ENCODE measurements at regions not wholly inside any gene's neighbourhood (a gene's known extent, or its start where the extent isn't known, plus 50 kb on each side); places are given as distances from the start of the nearest gene placed in this dataset.
"Not testable (repeated sequence)": the region's sequence is repeated elsewhere in the genome, so short reads cannot be mapped to it uniquely, and the experiment has no call there.

DNA sequence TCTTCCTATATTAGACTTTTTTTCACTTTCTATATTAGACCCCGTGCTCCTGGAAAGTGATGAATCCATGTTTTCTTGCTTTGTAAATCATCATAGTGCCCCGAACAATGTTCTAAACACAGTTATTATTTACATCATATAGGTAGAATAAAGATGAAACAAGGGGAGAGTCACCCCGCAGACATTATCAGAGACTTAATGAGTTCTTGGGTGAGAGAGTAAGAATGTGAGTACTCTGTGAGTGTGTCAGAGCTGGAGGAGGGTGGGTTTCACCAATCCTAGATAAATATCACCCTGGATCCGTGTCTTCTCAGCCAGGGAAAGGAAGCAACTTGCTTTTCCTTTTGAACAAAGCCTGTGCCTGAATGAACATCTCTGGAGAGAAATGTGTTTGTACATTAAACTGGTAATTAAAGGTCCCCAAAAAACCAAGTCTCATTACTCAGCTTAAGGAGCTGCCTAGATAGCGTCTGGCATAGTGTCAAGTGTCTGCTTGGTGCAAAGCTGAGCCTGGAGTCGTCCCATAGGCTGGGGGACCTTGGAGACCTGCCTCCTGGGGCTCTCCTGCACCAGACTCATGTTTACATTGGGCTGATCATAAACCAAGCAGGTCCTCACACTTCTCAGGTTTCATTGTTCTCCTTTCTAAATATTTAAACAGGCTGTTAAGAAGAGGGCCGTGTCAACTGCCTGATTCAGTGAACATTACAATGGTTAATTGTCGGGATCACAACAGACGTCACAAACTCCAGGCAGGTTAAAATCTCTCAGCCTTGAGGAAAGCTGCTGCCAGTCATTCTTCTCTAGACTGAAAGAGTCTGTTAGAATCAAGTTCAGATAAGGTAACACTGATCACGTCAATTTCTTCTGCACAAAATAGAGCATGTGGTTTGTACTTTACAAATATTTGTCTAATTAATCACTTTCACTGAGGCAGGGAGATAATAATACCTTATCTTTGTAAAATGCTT is 179.7 kb upstream of the MYLIP start:
- CTCF ChIA-PET = no interaction called here
- H3K9me3 Mint-ChIP-seq = no peaks in the 10 kb centered on the region
- H3K4me3 Mint-ChIP-seq = no peak overlapping the region
- no peaks in the 10 kb centered on the region for H3K4me1 Mint-ChIP-seq (ENCODE audit: low read depth)
- no peaks in the 10 kb centered on the region for H3K36me3 Mint-ChIP-seq (ENCODE audit: low read depth)
- DNase-seq = no peak
- intact Hi-C loops (cut with micrococcal nuclease) = no loop called here
- H3K27ac Mint-ChIP-seq = no peak overlapping the region
- H3K27me3 Mint-ChIP-seq (ENCODE audit: low read depth) = no peaks in the 10 kb centered on the region

DNA sequence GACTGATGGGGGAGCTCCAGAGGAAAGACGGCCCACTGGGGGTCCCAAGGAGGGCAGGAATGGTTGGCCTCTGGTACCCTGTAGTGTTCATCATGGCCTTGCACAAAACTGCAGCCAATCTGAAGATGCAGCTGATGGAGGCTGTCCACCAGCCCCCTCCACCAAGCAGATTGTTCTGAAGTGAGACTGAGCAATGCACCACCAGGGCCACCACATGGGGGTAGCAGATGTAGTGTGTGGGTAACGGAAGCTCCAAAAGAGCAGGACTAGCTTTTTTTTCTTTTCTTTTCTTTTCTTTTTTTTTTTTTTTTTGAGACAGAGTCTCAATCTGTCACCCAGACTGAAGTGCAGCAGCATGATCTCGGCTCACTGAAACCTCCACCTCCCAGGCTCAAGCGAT is 181.0 kb upstream of the MYLIP start:
- CTCF ChIA-PET = no interaction called here
- intact Hi-C loops (cut with micrococcal nuclease) = no loop called here
- Mint-ChIP-seq H3K27me3 (ENCODE audit: low read depth) (no peaks in the 10 kb centered on the region), H3K27ac (no peak overlapping the region), H3K4me1 (ENCODE audit: low read depth) (no peaks in the 10 kb centered on the region), H3K36me3 (ENCODE audit: low read depth) (no peaks in the 10 kb centered on the region), H3K9me3 (no peaks in the 10 kb centered on the region), H3K4me3 (no peak overlapping the region)
- DNase-seq = no peak

DNA sequence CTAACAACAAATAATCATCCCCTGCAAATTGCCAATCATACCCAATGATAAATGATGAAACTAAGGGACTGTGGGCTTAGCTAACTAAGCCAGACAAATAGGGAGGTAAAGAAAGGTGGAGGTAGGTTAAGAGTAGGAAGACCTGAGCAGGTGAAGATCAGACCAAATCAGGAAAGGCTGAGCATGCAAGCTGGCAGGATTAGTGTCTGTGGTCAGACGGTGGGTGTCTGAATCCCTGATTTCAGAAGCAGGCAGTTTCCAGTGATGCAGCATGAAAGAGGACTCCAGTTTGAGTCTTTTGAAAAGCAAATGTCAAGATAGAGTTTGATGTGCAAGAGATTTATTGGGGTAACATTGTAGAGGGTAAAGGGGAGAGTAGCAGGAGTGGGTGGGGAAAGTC is 181.4 kb upstream of the MYLIP start:
- Mint-ChIP-seq H3K36me3 (ENCODE audit: low read depth) (no peaks in the 10 kb centered on the region), H3K27ac (no peak overlapping the region), H3K27me3 (ENCODE audit: low read depth) (no peaks in the 10 kb centered on the region), H3K4me3 (no peak overlapping the region), H3K4me1 (ENCODE audit: low read depth) (no peaks in the 10 kb centered on the region), H3K9me3 (no peaks in the 10 kb centered on the region)
- no peak for DNase-seq
- CTCF ChIA-PET = no interaction called here
- intact Hi-C loops (cut with micrococcal nuclease) = no loop called here

DNA sequence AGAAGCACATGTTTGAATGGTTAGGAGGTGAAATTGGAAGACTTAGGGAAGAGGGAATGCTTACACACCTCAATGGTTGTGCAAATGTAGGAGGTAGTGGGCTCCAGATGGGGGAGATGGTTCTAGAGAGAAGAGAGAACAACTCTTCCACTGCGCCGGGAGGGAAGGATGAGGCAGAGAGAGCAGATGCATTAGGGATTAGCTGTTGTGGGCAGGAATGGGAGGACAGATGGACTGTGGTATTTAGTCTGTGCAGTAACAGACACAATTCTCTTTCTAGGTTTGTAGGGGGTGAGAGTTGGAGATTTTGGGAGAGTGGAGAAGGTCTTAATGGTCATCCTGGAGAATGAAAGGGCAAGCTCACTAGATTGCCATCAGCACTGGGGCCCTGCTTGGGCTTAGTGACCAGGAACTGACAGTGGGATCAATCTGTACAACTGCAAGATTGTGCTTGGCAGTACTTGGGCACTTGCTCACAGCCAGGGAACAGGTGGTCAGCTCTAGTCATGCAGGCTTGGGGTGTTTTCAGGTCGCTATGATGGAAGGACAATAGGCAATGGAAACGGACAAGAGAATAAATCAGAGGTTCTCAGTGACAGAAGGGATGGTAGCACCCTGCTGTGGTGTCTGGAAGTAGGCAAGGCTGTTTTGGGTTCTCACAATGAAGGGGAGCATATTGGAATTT is 182.0 kb upstream of the MYLIP start:
- CTCF ChIA-PET = interaction anchor here (0.6 kb wide), 1 partner anchor 32 kb away, joined by 3 read pairs; no protein-coding TSS in a partner anchor
- H3K9me3 Mint-ChIP-seq = no peaks in the 10 kb centered on the region
- H3K36me3 Mint-ChIP-seq (ENCODE audit: low read depth) = no peaks in the 10 kb centered on the region
- H3K4me1 Mint-ChIP-seq (ENCODE audit: low read depth) = no peaks in the 10 kb centered on the region
- no peaks in the 10 kb centered on the region for H3K27me3 Mint-ChIP-seq (ENCODE audit: low read depth)
- intact Hi-C loops (cut with micrococcal nuclease) = no loop called here
- no peak overlapping the region for H3K4me3 Mint-ChIP-seq
- no peak overlapping the region for H3K27ac Mint-ChIP-seq
- no peak for DNase-seq

DNA sequence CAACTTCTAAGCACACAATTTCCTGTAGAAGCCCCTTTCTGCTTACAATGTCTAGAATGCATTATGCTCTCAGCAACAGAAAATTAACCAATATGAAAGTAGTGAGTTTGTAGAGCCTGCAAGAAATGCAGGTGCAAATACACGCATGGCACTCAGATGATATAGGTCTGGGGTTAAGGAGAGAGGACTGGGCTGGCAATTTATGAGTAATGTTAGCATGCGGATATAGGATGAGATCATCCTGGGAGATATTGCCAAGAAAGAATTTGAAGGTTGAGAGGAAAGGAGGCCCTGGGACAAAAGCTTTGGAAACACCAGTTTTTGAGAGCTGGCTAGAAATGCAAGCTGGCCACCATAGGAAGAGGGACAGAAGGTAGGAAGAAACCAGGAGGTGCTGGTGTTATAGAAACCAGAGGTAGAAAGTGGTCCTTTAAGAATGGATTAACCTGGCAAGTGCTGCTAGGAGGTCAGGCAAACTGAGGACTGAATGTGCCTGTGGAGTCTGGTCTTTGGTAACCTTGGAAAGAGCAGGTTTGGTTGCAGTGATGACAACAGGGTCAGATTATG is 183.2 kb upstream of the MYLIP start:
- no peak for DNase-seq
- intact Hi-C loops (cut with micrococcal nuclease) = no loop called here
- Mint-ChIP-seq H3K9me3 (no peaks in the 10 kb centered on the region), H3K27me3 (ENCODE audit: low read depth) (no peaks in the 10 kb centered on the region), H3K4me3 (no peak overlapping the region), H3K36me3 (ENCODE audit: low read depth) (no peaks in the 10 kb centered on the region), H3K4me1 (ENCODE audit: low read depth) (no peaks in the 10 kb centered on the region), H3K27ac (no peak overlapping the region)
- CTCF ChIA-PET = interaction anchor here (0.6 kb wide), 1 partner anchor 31 kb away, joined by 3 read pairs; no protein-coding TSS in a partner anchor

DNA sequence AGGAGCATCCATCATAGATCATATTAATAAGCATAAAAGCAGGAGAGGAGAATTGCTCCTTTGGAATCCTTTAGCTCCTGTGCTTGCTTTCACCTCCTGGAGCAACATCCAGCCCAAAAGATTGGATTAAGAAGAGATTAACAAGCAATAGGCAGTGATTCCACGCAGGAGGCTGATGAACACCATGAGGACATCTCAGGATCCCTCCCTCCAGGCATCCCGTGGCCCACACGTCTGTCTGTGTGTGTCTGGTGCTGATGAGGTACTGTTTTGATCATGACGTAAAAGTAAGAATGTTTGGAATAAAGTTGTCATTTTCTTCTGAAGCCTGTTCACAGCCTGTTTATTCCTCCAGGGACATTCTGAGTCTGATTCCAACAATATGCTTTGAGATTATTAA is 185.5 kb upstream of the MYLIP start:
- intact Hi-C loops (cut with micrococcal nuclease) = no loop called here
- Mint-ChIP-seq H3K9me3 (no peaks in the 10 kb centered on the region), H3K36me3 (ENCODE audit: low read depth) (no peaks in the 10 kb centered on the region), H3K27me3 (ENCODE audit: low read depth) (no peaks in the 10 kb centered on the region), H3K4me1 (ENCODE audit: low read depth) (no peaks in the 10 kb centered on the region), H3K27ac (no peak overlapping the region), H3K4me3 (no peak overlapping the region)
- CTCF ChIA-PET = no interaction called here
- no peak for DNase-seq

DNA sequence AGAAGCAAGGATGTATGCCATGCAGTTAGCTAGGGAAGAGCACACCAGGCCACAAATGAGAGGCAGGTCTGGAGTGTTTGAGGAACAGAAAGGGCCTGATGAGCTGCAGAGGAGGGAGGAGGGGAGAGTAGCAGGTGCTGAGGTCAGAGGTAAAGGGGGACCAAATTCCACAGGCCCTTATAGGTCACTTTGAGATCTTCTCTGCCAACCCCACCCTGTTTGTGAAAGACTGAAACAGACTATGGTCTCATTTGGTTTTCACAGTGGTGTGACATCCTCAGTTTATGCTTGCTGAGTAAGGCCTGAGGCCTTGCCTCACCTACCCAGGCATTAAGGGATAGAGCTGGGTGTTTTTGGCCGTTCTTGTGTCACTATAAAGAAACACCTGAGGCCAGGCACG is 187.7 kb upstream of the MYLIP start:
- Mint-ChIP-seq H3K9me3 (no peaks in the 10 kb centered on the region), H3K27me3 (ENCODE audit: low read depth) (no peaks in the 10 kb centered on the region), H3K4me1 (ENCODE audit: low read depth) (no peaks in the 10 kb centered on the region), H3K4me3 (no peak overlapping the region), H3K27ac (no peak overlapping the region), H3K36me3 (ENCODE audit: low read depth) (no peaks in the 10 kb centered on the region)
- intact Hi-C loops (cut with micrococcal nuclease) = no loop called here
- DNase-seq = no peak
- CTCF ChIA-PET = no interaction called here

DNA sequence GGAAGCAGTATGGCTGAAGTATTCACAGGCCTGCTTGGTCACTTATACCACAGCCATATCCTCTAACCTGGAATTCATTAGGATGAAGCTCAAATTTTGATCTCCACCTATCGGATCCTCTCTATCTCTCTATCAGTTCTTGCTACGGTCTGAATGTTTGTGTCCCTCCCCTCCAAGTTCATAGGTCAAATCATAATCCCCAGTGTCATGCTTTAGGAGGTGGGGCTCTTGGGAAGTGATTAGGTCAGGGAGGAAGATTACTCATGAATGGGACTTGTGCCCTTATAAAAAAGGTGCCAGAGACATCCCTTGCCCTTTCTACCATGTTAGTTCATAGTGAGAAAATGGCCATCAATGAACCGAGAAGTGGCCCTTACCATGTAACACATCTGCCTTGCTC is 190.8 kb upstream of the MYLIP start:
- Mint-ChIP-seq H3K27me3 (ENCODE audit: low read depth) (peaks cover 2% of the 10 kb centered on the region), H3K4me3 (no peak overlapping the region), H3K4me1 (ENCODE audit: low read depth) (no peaks in the 10 kb centered on the region), H3K27ac (no peak overlapping the region), H3K36me3 (ENCODE audit: low read depth) (no peaks in the 10 kb centered on the region), H3K9me3 (no peaks in the 10 kb centered on the region)
- CTCF ChIA-PET = interaction anchor here (0.6 kb wide), 1 partner anchor 192 kb away, joined by 3 read pairs; no protein-coding TSS in a partner anchor
- DNase-seq = no peak
- intact Hi-C loops (cut with micrococcal nuclease) = no loop called here

DNA sequence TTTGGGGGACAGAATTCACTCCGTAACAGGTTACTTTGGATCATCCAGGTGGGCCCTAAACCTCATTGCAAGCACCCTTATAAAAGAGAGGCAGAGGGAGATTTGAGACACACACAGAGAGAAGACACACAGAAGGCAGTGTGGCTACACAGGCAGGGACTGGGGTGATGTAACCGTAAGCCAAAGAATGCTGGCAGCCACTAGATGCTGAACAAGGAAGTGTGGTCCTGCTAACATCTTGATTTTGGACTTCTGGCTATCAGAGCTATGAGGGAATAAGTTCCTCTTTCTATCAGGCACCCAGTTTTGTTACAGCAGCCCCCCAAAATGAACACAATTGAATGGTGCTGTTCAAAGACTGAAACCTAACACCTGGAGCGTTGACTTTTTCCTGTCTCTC is 191.3 kb upstream of the MYLIP start:
- no peak for DNase-seq
- H3K4me3 Mint-ChIP-seq = no peak overlapping the region
- no peaks in the 10 kb centered on the region for H3K4me1 Mint-ChIP-seq (ENCODE audit: low read depth)
- H3K36me3 Mint-ChIP-seq (ENCODE audit: low read depth) = no peaks in the 10 kb centered on the region
- no peaks in the 10 kb centered on the region for H3K9me3 Mint-ChIP-seq
- intact Hi-C loops (cut with micrococcal nuclease) = no loop called here
- no peak overlapping the region for H3K27ac Mint-ChIP-seq
- H3K27me3 Mint-ChIP-seq (ENCODE audit: low read depth) = peaks cover 2% of the 10 kb centered on the region
- CTCF ChIA-PET = interaction anchor here (0.6 kb wide), 1 partner anchor 191 kb away, joined by 3 read pairs; no protein-coding TSS in a partner anchor

DNA sequence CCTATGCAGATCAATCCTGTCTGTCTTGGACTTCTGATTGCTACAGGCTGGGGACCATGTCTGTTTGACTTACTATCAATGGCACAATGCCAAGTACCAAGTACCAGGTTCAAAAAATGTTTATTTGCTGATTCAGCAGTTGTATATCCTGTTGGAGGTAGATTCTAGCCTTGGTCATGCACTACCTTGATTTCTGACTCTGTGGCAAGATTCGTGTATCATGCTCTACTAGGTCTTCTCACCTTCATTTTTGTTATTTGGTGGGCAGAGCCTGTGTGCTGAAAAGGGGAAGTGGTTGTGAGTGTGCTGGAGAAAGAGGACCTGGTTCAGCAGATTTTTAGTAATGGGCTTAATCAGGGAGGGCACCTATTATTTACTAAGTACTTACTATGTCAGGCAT is 192.4 kb upstream of the MYLIP start:
- H3K9me3 Mint-ChIP-seq = peaks cover 4% of the 10 kb centered on the region
- no peak overlapping the region for H3K27ac Mint-ChIP-seq
- DNase-seq = no peak
- H3K27me3 Mint-ChIP-seq (ENCODE audit: low read depth) = peaks cover 2% of the 10 kb centered on the region
- intact Hi-C loops (cut with micrococcal nuclease) = no loop called here
- no peaks in the 10 kb centered on the region for H3K4me1 Mint-ChIP-seq (ENCODE audit: low read depth)
- no peaks in the 10 kb centered on the region for H3K36me3 Mint-ChIP-seq (ENCODE audit: low read depth)
- CTCF ChIA-PET = no interaction called here
- H3K4me3 Mint-ChIP-seq = no peak overlapping the region

DNA sequence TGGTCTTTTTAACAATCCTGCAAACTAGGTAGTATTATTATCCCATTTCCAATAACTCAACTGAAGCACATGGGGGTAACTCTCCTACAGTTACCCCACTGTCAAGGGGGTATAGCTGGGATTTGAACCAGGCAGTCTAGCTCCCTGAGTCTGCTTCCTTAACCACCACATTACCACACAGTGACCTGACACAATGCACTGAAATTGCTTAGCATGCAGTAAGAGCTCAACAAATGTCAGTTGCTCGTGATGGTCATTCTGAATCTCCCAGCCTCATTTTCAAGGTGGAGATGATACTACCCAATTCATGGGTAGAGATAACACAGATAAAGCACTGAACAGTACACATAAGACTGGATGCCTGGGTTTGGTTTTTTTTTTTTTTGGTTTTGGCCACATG is 193.2 kb upstream of the MYLIP start:
- CTCF ChIA-PET = interaction anchor here (0.7 kb wide), 1 partner anchor 11 kb away, joined by 6 read pairs; no protein-coding TSS in a partner anchor
- peaks cover 2% of the 10 kb centered on the region for H3K27me3 Mint-ChIP-seq (ENCODE audit: low read depth)
- H3K27ac Mint-ChIP-seq = no peak overlapping the region
- H3K9me3 Mint-ChIP-seq = peaks cover 11% of the 10 kb centered on the region
- intact Hi-C loops (cut with micrococcal nuclease) = no loop called here
- no peaks in the 10 kb centered on the region for H3K4me1 Mint-ChIP-seq (ENCODE audit: low read depth)
- no peaks in the 10 kb centered on the region for H3K36me3 Mint-ChIP-seq (ENCODE audit: low read depth)
- H3K4me3 Mint-ChIP-seq = no peak overlapping the region
- no peak for DNase-seq

DNA sequence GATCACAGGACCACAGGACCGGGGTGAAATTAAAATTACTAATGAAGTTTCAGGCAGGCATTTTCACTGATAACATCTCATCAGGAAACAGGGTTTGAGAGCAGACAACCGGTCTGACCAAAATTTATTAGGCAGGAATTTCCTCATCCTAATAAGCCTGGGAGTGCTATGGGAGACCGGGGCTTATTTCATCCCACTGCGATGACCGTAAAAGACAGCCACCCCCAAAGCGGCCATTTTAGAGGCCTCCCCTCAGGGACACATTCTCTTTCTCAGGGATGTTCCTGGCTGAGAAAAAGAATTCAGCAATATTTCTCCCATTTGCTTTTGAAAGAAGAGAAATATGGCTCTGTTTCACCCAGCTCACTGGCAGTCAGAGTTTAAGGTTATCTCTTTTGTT is 197.2 kb upstream of the MYLIP start:
- DNase-seq; H3K36me3 Mint-ChIP-seq (ENCODE audit: low read depth); CTCF ChIA-PET; intact Hi-C loops (cut with micrococcal nuclease); H3K4me1 Mint-ChIP-seq (ENCODE audit: low read depth); H3K27ac Mint-ChIP-seq; H3K27me3 Mint-ChIP-seq (ENCODE audit: low read depth); H3K4me3 Mint-ChIP-seq: not testable (repeated sequence)
- peaks cover 12% of the 10 kb centered on the region for H3K9me3 Mint-ChIP-seq

All from activated naive CD4-positive, alpha-beta T cell treated with anti-CD3 and anti-CD28 coated beads for 36 hours (primary cell).